HepG2 (cell line): ENCODE measurements at regions not wholly inside any gene's neighbourhood (a gene's known extent, or its start where the extent isn't known, plus 50 kb on each side); places are given as distances from the start of the nearest gene placed in this dataset.

ENCODE experiments used
- CSRNP2 ChIP-seq: sonication (generic); formaldehyde crosslinking; conservative IDR thresholded peaks from 2 replicates; pipeline ENCODE4 v1.8.0; 2022; ENCODE audit warnings: low read depth, missing genetic modification reagents
- DR1 ChIP-seq: sonication (generic); formaldehyde crosslinking; IDR thresholded peaks from 2 replicates; pipeline ENCODE4 v1.8.0; 2021; ENCODE audit warnings: mild to moderate bottlenecking, missing genetic modification reagents, inconsistent platforms
- ETV6 ChIP-seq: sonication (generic); formaldehyde crosslinking; conservative IDR thresholded peaks from 2 replicates; pipeline ENCODE4 v1.4.0; 2020; ENCODE audit warnings: missing genetic modification reagents
- FOXP1 ChIP-seq, 2 experiments: fragments of 450-650 bp in 1 of 2; IDR thresholded peaks; 2 replicates each; pipeline ENCODE4 v1.6.1; 2017 to 2018; ENCODE audit warnings: antibody characterized with exemption in 1 of 2
- KLF12 ChIP-seq: sonication (generic); formaldehyde crosslinking; IDR thresholded peaks from 2 replicates; pipeline ENCODE4 v1.4.0; 2020; ENCODE audit warnings: missing genetic modification reagents, borderline replicate concordance
- MED1 ChIP-seq: sonication (generic); formaldehyde crosslinking; IDR thresholded peaks from 2 replicates; pipeline ENCODE4 v1.4.0; 2020; ENCODE audit warnings: missing genetic modification reagents
- SYNCRIP ChIP-seq: fragments of 200-400 bp; formaldehyde crosslinking; IDR thresholded peaks from 2 replicates; pipeline ENCODE4 v1.6.1; 2018; ENCODE audit warnings: mild to moderate bottlenecking, low read depth, low read length; ENCODE audit not compliant: insufficient read depth
- TCF7 ChIP-seq: sonication (generic); IDR thresholded peaks from 2 replicates; pipeline ENCODE4 v1.6.1; 2016; ENCODE audit warnings: antibody characterized with exemption, low read depth
- ZNF20 ChIP-seq: sonication (generic); formaldehyde crosslinking; IDR thresholded peaks from 2 replicates; pipeline ENCODE4 v1.4.0; 2020; ENCODE audit warnings: mild to moderate bottlenecking, moderate library complexity, missing genetic modification reagents
- ZNF772 ChIP-seq: sonication (generic); formaldehyde crosslinking; IDR thresholded peaks from 2 replicates; pipeline ENCODE4 v1.5.0; 2020; ENCODE audit warnings: mild to moderate bottlenecking, missing genetic modification reagents
- ZSCAN25 ChIP-seq: sonication (generic); formaldehyde crosslinking; IDR thresholded peaks from 2 replicates; pipeline ENCODE4 v1.8.0; 2022; ENCODE audit warnings: mild to moderate bottlenecking, missing genetic modification reagents
- TF ChIP-seq, protein P1 (sequence below): IDR thresholded peaks from 2 replicates; pipeline ENCODE4 v1.6.1; 2016; ENCODE audit warnings: low read depth, missing genetic modification reagents, missing compliant biosample characterization
- TF ChIP-seq, protein P2 (sequence below): sonication (generic); formaldehyde crosslinking; IDR thresholded peaks from 2 replicates; pipeline ENCODE4 v1.5.1; 2020; ENCODE audit warnings: missing genetic modification reagents, mild to moderate bottlenecking, borderline replicate concordance
- TF ChIP-seq, protein P3 (sequence below): sonication (generic); formaldehyde crosslinking; IDR thresholded peaks from 2 replicates; pipeline ENCODE4 v1.4.0; 2020; ENCODE audit warnings: missing genetic modification reagents, borderline replicate concordance

- TF ChIP-seq, protein P1, sequence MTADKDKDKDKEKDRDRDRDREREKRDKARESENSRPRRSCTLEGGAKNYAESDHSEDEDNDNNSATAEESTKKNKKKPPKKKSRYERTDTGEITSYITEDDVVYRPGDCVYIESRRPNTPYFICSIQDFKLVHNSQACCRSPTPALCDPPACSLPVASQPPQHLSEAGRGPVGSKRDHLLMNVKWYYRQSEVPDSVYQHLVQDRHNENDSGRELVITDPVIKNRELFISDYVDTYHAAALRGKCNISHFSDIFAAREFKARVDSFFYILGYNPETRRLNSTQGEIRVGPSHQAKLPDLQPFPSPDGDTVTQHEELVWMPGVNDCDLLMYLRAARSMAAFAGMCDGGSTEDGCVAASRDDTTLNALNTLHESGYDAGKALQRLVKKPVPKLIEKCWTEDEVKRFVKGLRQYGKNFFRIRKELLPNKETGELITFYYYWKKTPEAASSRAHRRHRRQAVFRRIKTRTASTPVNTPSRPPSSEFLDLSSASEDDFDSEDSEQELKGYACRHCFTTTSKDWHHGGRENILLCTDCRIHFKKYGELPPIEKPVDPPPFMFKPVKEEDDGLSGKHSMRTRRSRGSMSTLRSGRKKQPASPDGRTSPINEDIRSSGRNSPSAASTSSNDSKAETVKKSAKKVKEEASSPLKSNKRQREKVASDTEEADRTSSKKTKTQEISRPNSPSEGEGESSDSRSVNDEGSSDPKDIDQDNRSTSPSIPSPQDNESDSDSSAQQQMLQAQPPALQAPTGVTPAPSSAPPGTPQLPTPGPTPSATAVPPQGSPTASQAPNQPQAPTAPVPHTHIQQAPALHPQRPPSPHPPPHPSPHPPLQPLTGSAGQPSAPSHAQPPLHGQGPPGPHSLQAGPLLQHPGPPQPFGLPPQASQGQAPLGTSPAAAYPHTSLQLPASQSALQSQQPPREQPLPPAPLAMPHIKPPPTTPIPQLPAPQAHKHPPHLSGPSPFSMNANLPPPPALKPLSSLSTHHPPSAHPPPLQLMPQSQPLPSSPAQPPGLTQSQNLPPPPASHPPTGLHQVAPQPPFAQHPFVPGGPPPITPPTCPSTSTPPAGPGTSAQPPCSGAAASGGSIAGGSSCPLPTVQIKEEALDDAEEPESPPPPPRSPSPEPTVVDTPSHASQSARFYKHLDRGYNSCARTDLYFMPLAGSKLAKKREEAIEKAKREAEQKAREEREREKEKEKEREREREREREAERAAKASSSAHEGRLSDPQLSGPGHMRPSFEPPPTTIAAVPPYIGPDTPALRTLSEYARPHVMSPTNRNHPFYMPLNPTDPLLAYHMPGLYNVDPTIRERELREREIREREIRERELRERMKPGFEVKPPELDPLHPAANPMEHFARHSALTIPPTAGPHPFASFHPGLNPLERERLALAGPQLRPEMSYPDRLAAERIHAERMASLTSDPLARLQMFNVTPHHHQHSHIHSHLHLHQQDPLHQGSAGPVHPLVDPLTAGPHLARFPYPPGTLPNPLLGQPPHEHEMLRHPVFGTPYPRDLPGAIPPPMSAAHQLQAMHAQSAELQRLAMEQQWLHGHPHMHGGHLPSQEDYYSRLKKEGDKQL (CRISPR knock-in tag) = peak; percentile 59; the same call in 1 of the 2 replicates
- TF ChIP-seq DR1 (CRISPR knock-in tag) (no peak), FOXP1 (IDR thresholded peaks at IDR 0.05) (no peak), FOXP1 (CRISPR knock-in tag; IDR thresholded peaks at IDR 0.05) (peak; percentile 75; the same call in 1 of the 2 replicates), ZNF20 (CRISPR knock-in tag) (no peak), SYNCRIP (no peak), CSRNP2 (no peak), MED1 (CRISPR knock-in tag) (0 out of 2 replicates have a peak, but pooled peaks have one; percentile 37), ETV6 (CRISPR knock-in tag) (no peak), TCF7 (peak; percentile 84), KLF12 (no peak), ZSCAN25 (no peak), ZNF772 (CRISPR knock-in tag) (no peak)
- TF ChIP-seq, protein P2, sequence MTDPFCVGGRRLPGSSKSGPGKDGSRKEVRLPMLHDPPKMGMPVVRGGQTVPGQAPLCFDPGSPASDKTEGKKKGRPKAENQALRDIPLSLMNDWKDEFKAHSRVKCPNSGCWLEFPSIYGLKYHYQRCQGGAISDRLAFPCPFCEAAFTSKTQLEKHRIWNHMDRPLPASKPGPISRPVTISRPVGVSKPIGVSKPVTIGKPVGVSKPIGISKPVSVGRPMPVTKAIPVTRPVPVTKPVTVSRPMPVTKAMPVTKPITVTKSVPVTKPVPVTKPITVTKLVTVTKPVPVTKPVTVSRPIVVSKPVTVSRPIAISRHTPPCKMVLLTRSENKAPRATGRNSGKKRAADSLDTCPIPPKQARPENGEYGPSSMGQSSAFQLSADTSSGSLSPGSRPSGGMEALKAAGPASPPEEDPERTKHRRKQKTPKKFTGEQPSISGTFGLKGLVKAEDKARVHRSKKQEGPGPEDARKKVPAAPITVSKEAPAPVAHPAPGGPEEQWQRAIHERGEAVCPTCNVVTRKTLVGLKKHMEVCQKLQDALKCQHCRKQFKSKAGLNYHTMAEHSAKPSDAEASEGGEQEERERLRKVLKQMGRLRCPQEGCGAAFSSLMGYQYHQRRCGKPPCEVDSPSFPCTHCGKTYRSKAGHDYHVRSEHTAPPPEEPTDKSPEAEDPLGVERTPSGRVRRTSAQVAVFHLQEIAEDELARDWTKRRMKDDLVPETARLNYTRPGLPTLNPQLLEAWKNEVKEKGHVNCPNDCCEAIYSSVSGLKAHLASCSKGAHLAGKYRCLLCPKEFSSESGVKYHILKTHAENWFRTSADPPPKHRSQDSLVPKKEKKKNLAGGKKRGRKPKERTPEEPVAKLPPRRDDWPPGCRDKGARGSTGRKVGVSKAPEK = no peak
- TF ChIP-seq, protein P3, sequence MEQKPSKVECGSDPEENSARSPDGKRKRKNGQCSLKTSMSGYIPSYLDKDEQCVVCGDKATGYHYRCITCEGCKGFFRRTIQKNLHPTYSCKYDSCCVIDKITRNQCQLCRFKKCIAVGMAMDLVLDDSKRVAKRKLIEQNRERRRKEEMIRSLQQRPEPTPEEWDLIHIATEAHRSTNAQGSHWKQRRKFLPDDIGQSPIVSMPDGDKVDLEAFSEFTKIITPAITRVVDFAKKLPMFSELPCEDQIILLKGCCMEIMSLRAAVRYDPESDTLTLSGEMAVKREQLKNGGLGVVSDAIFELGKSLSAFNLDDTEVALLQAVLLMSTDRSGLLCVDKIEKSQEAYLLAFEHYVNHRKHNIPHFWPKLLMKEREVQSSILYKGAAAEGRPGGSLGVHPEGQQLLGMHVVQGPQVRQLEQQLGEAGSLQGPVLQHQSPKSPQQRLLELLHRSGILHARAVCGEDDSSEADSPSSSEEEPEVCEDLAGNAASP (CRISPR knock-in tag) = peak; percentile 91
Measured at GRCh38 chr2:84302513-84303412, 156.3 kb downstream of the SUCLG1 start (continued).
